HG02943 (cell line): ENCODE measurements at regions not wholly inside any gene's neighbourhood (a gene's known extent, or its start where the extent isn't known, plus 50 kb on each side); places are given as distances from the start of the nearest gene placed in this dataset.

Source experiments
- ATAC-seq: cut with Tn5 transposase; IDR thresholded peaks from one replicate; pipeline ENCODE4 v1.9.1; 2021; ENCODE audit warnings: mild to moderate bottlenecking, low read depth, moderate library complexity; ENCODE audit not compliant: unreplicated experiment

GRCh38 chr2:12495247-12495868 is 221.4 kb upstream of the TRIB2 start:
- ATAC-seq, result no peak

DNA sequence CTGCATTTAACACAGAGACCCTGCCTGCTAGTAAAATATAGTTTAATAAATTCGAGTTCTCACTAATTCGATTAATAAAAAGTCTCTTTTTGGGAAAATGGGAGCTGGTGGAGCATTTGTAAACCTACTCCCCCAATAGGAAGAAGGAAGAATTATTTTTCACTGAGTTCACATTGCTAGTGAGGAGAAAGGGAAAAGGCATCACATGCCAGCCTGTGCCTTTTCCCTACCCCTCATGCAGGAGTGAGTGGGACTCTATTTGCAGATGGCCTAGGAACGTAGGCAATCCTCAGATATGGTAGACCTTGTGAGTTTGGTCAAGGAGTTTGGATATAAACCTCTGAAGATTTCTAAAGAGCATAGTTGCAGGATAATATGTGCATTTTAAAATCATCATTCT is 218.4 kb upstream of the TRIB2 start:
- no peak for ATAC-seq

- ATAC-seq, result no peak
Observed at GRCh38 chr2:12498704-12499103, 218.0 kb upstream of the TRIB2 start.

DNA sequence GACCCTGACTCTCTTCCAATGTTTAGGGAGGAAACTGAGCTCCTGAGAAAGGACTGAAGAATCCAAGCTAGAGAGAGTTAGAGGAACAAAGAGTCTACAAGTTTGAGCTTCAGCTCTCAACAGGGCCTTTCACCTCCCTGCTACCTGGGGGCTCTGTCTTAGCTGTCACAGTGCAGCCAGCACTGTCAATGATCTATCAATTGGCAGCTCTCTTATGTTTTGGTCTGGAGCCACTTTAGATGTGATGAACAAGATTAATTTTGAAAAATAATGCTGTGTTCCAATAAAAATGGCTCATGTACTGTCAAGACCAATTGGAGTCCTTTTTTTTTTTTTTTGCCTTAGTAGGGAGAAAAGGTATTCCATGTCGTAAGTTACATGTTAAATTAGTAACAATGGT is 215.8 kb upstream of the TRIB2 start:
- ATAC-seq, result no peak

DNA sequence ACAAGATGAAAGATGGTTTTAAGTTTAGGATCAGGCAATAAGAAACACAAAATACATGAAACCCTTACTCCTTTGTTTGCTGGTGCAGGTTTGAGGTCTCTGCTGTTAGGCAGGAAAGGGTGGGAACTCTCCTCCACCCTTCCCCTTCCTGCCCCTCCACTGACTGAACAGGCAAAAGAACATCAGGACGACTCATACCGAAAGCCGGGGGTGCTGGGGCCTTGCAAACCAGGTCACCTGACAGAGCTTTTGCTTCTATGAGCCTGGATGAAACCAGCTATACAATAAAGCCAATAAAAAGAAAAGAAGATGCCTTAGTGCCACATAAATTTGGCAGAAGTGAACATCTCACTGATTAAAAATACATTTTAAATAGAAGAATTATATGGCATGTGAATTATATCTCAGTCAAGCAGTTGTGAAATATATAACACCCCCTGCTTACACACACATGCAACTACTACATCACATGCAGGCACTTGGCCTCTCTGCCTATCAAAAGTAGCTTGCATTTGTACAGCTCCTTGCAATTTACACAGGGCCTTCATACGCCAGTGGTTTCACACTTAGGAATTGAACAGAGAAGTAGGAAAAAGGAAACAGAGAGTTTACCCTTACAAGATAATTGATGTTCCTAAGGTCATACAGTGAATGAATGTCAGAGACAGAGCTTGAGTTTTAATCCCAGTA is 215.1 kb upstream of the TRIB2 start:
- peak; percentile 93 for ATAC-seq

DNA sequence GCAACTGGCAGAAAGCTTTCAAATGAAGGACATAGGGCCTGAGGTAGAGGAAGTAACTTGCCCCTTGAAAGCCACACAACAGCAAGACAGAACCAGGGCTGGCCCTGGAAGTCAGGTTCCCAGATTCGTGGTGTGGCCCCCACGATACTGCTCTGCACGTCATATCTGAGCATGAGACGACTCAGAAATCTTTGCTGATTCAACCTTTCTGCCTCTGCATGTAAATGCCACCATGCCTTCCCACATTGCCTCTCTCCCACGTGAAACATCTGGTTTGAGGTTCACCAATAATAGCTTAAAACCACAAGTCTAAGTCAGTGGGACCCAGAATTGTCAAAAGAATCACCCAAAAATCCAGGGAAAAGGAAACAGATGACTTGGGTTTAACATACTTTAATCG is 214.0 kb upstream of the TRIB2 start:
- no peak for ATAC-seq

GRCh38 chr2:12504443-12504842 is 212.3 kb upstream of the TRIB2 start:
- no peak for ATAC-seq

- ATAC-seq, result no peak
Observed at GRCh38 chr2:12506846-12507245, 209.9 kb upstream of the TRIB2 start.

DNA sequence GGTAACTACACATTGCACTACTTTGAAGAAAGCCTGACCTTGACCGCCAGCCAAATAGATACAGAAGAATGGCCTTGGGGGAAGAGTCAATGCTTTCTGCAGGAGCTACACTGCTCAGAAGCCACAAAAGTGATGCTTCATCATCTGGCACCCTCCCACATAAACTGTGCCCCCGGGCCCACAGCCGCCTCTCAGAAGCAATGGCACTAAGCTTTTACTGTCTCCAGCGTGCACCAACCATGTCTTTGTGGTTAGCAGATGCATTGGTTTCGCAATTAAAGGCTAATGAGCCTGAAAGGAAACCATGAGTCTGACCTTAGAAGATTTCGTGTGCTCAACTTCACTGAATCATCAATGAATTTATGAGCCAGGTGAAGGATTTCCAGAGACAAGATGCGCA is 209.4 kb upstream of the TRIB2 start:
- ATAC-seq, result peak; percentile 70

DNA sequence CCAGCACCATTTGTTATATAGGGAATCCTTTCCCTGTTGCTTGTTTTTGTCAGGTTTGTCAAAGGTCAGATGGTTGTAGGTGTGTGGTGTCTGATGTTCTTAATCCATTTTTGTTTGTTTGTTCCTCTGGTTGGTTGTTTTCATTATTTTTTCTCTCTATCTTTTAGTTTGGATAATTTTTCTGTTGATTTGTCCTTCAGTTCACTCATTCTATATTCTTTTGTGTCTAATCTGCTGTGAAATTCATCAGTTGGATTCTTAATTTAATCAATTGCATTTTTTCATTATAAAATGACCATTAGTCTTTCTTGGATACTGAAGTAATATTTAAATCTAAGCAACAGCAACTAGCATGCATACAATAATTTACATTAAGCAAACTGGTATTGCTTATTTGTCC is 206.7 kb upstream of the TRIB2 start:
- no peak for ATAC-seq

DNA sequence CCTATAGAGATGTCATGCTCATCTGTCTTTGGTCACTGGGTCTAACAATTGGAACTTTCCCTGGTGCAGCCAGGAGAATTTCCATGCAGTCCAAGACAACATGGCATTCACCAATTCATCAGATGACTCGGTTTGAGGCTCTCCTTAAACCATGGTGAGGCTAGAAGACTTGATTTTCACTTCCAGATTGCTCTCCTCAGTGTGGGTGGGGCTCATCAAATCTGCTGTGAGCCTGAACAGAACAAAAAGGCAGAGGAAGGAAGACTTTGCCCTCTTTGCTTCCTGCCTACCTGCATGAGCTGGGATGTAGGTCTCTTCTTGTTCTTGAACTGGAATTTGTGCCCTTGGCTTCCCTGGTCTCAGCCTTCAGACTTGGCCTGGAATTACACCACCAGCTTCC is 203.4 kb upstream of the TRIB2 start:
- ATAC-seq, result no peak

- ATAC-seq, result no peak
Observed at GRCh38 chr2:12514168-12514567, 202.6 kb upstream of the TRIB2 start.

GRCh38 chr2:12514631-12515437 is 201.9 kb upstream of the TRIB2 start:
- ATAC-seq, result no peak

DNA sequence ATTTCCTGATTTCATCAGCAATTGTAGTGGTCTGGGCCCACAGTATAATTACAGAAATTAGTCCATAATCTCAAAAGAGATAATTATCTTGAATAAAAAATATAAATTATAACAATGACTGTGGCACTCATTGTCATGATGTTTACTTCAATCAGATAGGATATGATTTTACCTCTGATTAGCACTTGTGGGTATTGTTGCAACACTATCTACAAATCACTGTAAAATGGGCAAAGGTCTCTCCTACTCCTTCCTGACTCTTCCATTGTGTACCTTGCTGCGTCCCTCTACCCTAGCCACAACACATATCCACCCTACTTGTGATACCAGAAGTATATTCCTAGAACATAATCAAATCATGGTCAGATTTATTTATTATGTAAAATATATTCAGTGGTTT is 200.9 kb upstream of the TRIB2 start:
- no peak for ATAC-seq

GRCh38 chr2:12533337-12534005 is 183.3 kb upstream of the TRIB2 start:
- no peak for ATAC-seq

GRCh38 chr2:12534646-12535263 is 182.0 kb upstream of the TRIB2 start:
- ATAC-seq, result no peak

DNA sequence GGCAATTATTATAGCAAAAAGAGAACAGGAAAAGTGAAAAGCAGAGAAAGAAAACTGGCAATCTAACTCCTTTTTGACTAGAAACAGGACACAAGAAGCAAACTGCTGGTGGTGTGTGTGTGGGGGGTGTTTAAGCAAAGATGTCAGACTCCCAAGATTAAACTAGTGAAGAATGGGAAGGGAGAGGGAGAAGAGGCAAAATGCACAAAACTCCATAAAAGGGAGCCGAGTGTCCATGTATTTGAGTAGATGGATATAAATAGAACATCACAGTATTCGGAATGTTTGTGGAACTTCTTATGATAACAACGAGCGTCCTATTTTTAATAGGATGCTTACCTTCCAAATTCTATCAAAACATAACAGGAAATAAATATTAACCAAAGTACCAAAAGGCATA is 179.8 kb upstream of the TRIB2 start:
- ATAC-seq, result no peak

GRCh38 chr2:12538138-12538694 is 178.5 kb upstream of the TRIB2 start:
- no peak for ATAC-seq

DNA sequence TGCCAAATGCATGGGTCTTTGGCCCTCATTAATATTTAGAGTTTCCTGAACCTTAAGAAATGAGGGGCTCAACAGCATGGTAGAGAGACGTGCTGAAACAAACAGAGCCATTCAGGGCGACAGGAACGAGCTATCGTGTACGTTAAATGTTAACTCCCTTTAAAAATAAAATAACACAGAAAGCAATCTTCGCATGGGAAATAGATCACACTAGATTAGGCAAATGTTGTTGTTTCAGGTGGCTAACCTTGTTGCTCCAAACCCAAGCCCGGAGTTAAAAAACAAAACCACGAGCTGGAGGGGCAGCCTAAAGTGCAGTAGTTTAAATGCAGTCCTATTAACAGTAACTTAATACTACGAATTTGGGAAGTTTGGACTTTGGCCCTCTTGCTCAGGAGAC is 177.4 kb upstream of the TRIB2 start:
- ATAC-seq, result no peak

DNA sequence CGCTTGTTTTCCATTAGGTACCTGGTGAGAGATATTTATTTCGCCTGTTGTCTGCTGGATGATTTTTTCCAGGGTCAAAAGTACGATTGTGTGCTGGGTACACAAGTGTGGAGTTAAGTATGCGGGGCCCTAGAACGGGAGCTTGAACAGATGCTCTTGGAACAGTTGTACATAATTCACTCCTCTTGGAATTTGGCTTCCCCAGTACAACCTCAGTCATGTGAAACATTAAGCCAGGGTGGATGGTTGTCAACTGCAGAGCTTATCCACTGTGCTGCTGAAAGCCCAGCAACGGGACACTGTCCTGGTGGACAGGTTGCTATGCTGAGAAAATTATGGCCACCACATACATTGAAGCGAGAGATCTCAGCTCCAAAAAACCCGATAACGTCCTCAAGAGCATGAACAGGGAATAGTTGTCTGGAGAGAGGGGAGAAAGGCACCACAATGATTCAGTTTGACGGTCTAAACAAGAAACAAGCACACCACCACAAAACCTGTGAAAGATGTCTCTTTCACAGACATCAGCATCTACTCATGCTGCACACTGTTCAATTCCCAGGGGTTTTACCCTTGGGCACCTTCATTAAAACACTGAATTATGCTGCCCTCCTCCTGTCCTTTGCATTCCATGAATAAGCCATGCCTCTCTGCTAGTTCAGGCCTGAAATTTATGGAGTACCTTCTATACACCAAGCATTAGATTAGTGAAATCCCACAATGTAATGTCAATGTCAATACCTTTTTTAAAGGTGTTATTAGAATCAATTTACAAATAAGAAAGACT is 176.8 kb upstream of the TRIB2 start:
- no peak for ATAC-seq
